ENCODE measurements at regions not wholly inside any gene's neighbourhood (a gene's known extent, or its start where the extent isn't known, plus 50 kb on each side); places are given as distances from the start of the nearest gene placed in this dataset.

DNA sequence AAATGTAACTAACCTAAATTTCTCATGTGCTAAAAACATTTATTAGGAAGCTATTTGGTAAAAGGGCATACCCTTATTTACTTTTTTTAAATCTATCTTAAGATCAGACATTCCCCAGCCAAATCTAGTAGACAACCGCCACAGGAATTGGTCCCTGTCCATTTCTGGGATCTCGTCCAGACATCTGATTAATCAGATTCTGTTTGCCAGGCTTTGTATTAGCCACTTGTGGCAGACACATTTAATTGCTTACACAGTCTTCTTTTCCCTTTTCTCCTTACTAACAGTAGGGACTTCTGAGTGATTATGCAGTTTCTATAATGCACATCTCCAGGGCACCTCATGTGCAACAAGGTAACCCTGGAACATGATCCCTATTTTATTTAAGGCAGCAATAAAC is 449.0 kb upstream of the RGS18 start:
- TF ChIP-seq TCF4 (CRISPR knock-in tag; IDR thresholded peaks at IDR 0.05; ENCODE audit: borderline replicate concordance) (no peak), ZFP30 (CRISPR knock-in tag; IDR thresholded peaks at IDR 0.05) (no peak), CREB5 (CRISPR knock-in tag; IDR thresholded peaks at IDR 0.05; ENCODE audit: low read depth) (no peak), ZFP3 (CRISPR knock-in tag; IDR thresholded peaks at IDR 0.05) (no peak), CSDC2 (CRISPR knock-in tag; IDR thresholded peaks at IDR 0.05) (no peak), SNAI2 (CRISPR knock-in tag; IDR thresholded peaks at IDR 0.05) (no peak), BACH2 (CRISPR knock-in tag; IDR thresholded peaks at IDR 0.05; ENCODE audit: borderline replicate concordance) (no peak), OSR1 (CRISPR knock-in tag; IDR thresholded peaks at IDR 0.05) (no peak), PATZ1 (CRISPR knock-in tag; IDR thresholded peaks at IDR 0.05; ENCODE audit: borderline replicate concordance) (no peak)
- TF ChIP-seq, protein P1, sequence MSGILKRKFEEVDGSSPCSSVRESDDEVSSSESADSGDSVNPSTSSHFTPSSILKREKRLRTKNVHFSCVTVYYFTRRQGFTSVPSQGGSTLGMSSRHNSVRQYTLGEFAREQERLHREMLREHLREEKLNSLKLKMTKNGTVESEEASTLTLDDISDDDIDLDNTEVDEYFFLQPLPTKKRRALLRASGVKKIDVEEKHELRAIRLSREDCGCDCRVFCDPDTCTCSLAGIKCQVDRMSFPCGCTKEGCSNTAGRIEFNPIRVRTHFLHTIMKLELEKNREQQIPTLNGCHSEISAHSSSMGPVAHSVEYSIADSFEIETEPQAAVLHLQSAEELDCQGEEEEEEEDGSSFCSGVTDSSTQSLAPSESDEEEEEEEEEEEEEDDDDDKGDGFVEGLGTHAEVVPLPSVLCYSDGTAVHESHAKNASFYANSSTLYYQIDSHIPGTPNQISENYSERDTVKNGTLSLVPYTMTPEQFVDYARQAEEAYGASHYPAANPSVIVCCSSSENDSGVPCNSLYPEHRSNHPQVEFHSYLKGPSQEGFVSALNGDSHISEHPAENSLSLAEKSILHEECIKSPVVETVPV (CRISPR knock-in tag; IDR thresholded peaks at IDR 0.05): no peak

Data from SK-N-SH treated with all-trans-retinoic acid at 6 μM for 48 hours (cell line).